ENCODE measurements at regions not wholly inside any gene's neighbourhood (a gene's known extent, or its start where the extent isn't known, plus 50 kb on each side); places are given as distances from the start of the nearest gene placed in this dataset.

DNA sequence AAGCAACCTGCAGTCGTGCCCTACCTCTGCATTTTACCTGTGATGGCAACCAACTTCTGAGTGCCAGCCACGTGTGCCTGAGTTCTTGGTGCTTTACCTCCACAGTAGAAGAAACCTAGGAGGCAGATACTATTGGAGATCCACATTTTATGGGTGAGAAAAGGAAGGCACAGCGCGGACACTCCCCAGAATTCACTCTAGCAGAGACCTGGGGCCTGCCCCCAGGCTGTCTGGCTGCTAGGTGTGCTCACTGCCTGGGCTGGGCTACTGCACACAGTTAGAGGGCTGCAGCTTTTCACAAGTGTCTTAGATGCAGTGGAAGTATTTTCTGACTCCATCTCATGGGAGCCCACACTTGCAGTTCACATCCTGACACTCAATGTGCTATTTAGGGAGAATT, 598.8 kb upstream of the ADAMTS16 start:
- H3K27ac ChIP-seq, result no peak overlapping the region
- H3K4me3 ChIP-seq, result no peak overlapping the region
- no peaks in the 10 kb centered on the region for H3K27me3 ChIP-seq
- intact Hi-C loops (cut with DNase I), result no loop called here
- TF ChIP-seq, protein P1, sequence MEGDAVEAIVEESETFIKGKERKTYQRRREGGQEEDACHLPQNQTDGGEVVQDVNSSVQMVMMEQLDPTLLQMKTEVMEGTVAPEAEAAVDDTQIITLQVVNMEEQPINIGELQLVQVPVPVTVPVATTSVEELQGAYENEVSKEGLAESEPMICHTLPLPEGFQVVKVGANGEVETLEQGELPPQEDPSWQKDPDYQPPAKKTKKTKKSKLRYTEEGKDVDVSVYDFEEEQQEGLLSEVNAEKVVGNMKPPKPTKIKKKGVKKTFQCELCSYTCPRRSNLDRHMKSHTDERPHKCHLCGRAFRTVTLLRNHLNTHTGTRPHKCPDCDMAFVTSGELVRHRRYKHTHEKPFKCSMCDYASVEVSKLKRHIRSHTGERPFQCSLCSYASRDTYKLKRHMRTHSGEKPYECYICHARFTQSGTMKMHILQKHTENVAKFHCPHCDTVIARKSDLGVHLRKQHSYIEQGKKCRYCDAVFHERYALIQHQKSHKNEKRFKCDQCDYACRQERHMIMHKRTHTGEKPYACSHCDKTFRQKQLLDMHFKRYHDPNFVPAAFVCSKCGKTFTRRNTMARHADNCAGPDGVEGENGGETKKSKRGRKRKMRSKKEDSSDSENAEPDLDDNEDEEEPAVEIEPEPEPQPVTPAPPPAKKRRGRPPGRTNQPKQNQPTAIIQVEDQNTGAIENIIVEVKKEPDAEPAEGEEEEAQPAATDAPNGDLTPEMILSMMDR (IDR thresholded peaks at IDR 0.05), result no peak
- no peak for TF ChIP-seq POLR2A (IDR thresholded peaks at IDR 0.05)
- no peaks in the 10 kb centered on the region for H3K9me3 ChIP-seq
- H3K4me1 ChIP-seq, result peaks cover 0 to 50% (median 8%) of the 10 kb centered on the region in 3 donors
- WGBS, 2 donors, result 39 to 57% methylated on average over 2 to 4 of the region's 4 CpGs
- no peak for DNase-seq
- no peaks in the 10 kb centered on the region for H3K36me3 ChIP-seq

DNA sequence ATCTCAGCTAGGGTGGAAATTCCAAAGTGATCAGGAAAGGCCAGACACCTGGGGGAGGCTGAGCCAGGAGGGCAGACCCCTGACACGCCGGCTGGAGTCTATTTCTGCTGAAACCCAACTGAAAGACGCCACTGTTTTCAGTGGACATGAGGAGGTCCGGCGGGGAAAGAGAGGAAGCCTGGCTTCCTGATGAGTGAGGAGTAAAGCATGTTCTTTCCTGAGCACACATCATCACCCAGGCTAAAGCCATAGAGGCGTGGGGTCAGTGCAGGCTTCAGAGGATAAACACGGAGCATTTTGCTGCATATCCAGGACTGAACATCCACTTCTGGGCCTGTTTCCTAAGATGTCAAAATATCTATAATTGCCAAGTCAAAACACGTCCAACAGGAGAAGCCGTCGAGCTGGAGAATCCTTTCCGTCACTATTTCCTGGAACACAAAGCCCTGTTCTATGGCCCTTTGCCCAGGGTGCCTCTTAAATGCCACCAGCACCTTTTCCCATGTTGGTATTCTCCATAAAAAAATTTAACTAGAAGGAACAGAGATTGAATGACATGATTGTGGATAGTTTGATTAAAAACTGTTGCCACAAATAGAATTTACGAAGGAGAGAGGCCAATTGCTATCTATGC, 597.9 kb upstream of the ADAMTS16 start:
- peaks cover 0 to 48% (median 8%) of the 10 kb centered on the region in 3 donors for H3K4me1 ChIP-seq
- DNase-seq, result no peak
- intact Hi-C loops (cut with DNase I), result no loop called here
- H3K27ac ChIP-seq, result no peak overlapping the region
- TF ChIP-seq POLR2A (IDR thresholded peaks at IDR 0.05), result no peak
- TF ChIP-seq, protein P1 (IDR thresholded peaks at IDR 0.05), result no peak
- H3K27me3 ChIP-seq, result no peaks in the 10 kb centered on the region
- no peaks in the 10 kb centered on the region for H3K9me3 ChIP-seq
- WGBS, 2 donors, result 26 to 31% methylated on average over 11 to 12 of the region's 12 CpGs
- no peak overlapping the region for H3K4me3 ChIP-seq
- no peaks in the 10 kb centered on the region for H3K36me3 ChIP-seq

DNA sequence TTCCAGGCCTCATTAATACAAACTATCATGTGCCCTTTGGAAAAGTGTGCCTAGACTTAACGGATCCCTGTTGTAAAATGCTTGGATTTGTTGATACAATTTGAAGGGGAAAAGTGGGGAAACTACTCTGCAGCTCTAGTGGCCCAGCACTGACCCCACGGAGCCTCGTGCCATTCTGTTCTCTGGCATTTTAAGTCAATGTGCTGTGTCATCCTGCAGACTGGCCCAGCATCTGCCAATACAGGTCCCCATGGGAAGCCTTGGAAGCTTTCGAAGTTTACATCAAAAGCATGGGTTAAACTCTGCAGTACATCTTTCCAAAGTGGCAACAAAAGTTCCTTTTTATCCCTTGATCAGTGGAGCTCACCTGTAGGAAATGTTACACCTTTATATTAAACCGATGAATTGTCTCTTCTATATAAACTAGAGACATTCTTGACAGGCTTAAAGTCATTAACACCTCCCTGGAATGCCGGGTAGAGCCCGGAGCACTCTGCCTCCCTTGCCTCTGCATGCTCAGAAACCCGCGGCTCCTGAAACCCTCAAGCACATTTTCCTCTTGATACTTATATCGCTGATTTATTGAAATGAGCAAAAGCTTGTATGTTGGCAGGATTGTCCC, 596.0 kb upstream of the ADAMTS16 start:
- Histone ChIP-seq H3K27ac (no peak overlapping the region), H3K4me3 (no peak overlapping the region), H3K9me3 (no peaks in the 10 kb centered on the region), H3K27me3 (no peaks in the 10 kb centered on the region), H3K4me1 (peaks cover 0 to 48% (median 8%) of the 10 kb centered on the region in 3 donors), H3K36me3 (no peaks in the 10 kb centered on the region)
- TF ChIP-seq POLR2A (IDR thresholded peaks at IDR 0.05), result no peak
- TF ChIP-seq, protein P1 (IDR thresholded peaks at IDR 0.05), result no peak
- no peak for DNase-seq
- 25 to 31% methylated on average over 10 of the region's 10 CpGs for WGBS, 2 donors
- intact Hi-C loops (cut with DNase I), result no loop called here

DNA sequence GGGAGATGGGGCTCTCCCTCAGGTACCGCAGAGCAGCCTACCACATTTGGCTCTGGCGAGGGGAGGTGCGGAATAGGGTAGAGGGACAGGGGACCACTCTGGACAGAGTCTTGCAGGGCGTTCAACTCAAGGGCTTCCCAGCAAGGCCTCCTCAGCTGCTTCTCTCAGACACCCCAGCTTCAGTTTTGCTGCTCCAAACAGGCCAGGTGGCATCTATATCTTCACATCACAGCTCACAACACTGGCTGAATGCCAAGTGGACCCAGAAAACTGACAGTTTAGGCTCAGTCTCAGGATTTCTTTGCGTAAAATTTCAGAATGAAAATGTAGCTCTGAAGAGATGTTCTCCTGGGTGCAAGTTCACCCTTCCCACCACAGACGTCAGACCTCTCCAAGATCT, 592.6 kb upstream of the ADAMTS16 start:
- no peak overlapping the region for H3K27ac ChIP-seq
- TF ChIP-seq, protein P1 (IDR thresholded peaks at IDR 0.05), result no peak
- no peak for TF ChIP-seq POLR2A (IDR thresholded peaks at IDR 0.05)
- 82 to 93% methylated on average over 4 to 6 of the region's 6 CpGs for WGBS, 2 donors
- no peak for DNase-seq
- intact Hi-C loops (cut with DNase I), result no loop called here
- H3K9me3 ChIP-seq, result no peaks in the 10 kb centered on the region
- no peaks in the 10 kb centered on the region for H3K36me3 ChIP-seq
- H3K4me3 ChIP-seq, result no peak overlapping the region
- H3K27me3 ChIP-seq, result no peaks in the 10 kb centered on the region
- peaks cover 0 to 21% (median 0%) of the 10 kb centered on the region in 3 donors for H3K4me1 ChIP-seq

DNA sequence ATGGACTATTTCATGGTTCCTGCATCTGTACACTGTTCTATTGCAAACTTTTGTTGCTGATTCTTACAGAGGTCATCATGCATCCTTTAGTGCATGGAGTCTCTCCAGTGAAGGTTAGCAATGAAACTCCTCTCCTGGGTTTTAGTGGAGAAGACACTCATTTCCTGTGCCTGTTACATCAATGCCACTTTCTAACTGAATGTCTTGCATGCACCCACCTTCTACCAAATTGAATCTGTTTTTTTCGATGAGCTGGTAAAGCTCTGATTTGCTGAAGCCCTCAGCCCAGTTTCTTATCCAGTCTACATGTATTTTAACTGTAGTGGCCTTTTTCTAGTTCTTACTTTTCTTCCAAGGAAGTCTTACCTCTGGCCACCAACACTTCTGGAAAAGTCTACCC, 591.8 kb upstream of the ADAMTS16 start:
- TF ChIP-seq, protein P1 (IDR thresholded peaks at IDR 0.05), result no peak
- TF ChIP-seq POLR2A (IDR thresholded peaks at IDR 0.05), result no peak

More for the DNA sequence above, 591.8 kb upstream of the ADAMTS16 start:
- no peaks in the 10 kb centered on the region for H3K9me3 ChIP-seq
- no peak overlapping the region for H3K27ac ChIP-seq
- 67 to 81% methylated on average over 1 of the region's 1 CpG for WGBS, 2 donors
- no peak overlapping the region for H3K4me3 ChIP-seq
- DNase-seq, result no peak
- intact Hi-C loops (cut with DNase I), result no loop called here
- H3K4me1 ChIP-seq, result peaks cover 0 to 14% (median 0%) of the 10 kb centered on the region in 3 donors
- no peaks in the 10 kb centered on the region for H3K27me3 ChIP-seq
- no peaks in the 10 kb centered on the region for H3K36me3 ChIP-seq

Measured in esophagus squamous epithelium (tissue), 5 donors.